Endothelial cell of umbilical vein (primary cell): ENCODE measurements at regions not wholly inside any gene's neighbourhood (a gene's known extent, or its start where the extent isn't known, plus 50 kb on each side); places are given as distances from the start of the nearest gene placed in this dataset.

ENCODE experiments used
- BruUV-seq: library from RNA; stranded (reverse); fragments of 400-500 nt; replicated peaks from 2 replicates; lab custom pipeline; 2021; lab: Mats Ljungman, UMichigan
- CTCF ChIA-PET: fragments of 300-600, 350-600 bp; sonication (Branson Sonifier 250); formaldehyde crosslinking; loops from one replicate; lab custom pipeline; 2021; ENCODE audit warnings: antibody characterized with exemption, inconsistent platforms; lab: Charles Lee
- POLR2A ChIA-PET: fragments of 300-600, 350-600 bp; sonication (Branson Sonifier 250); formaldehyde crosslinking; loops from one replicate; lab custom pipeline; 2021; ENCODE audit warnings: antibody characterized with exemption, inconsistent platforms; lab: Charles Lee
- DNase-seq: peaks from one replicate; pipeline ENCODE4 v3.0.0-alpha.2; 2011; ENCODE audit warnings: low read depth, low spot score
- FAIRE-seq: peaks from 2 replicates; lab custom pipeline; 2011; peaks lifted over from hg19 to GRCh38; lab: Jason Lieb, UNC
- H2AFZ ChIP-seq: 2 replicates; pipeline ENCODE4 v1.6.0; 2012; ENCODE audit warnings: low read depth, low read length, control low read depth, inconsistent platforms
- H3K27ac ChIP-seq: 2 replicates; pipeline ENCODE4 v1.5.1; 2011; ENCODE audit warnings: low read depth, mild to moderate bottlenecking, control low read depth, low read length, moderate library complexity; ENCODE audit not compliant: insufficient read depth
- H3K27me3 ChIP-seq, 2 experiments: 2 replicates each; pipeline versions ENCODE4 v1.6.0 to v1.6.1; 2011; ENCODE audit warnings: low read length in 2 of 2, mixed read lengths in 1 of 2; ENCODE audit not compliant: control insufficient read depth in 2 of 2, insufficient read depth in 2 of 2
- H3K36me3 ChIP-seq, 2 experiments: 2 replicates in 1 of 2; 3 replicates in 1 of 2; pipeline ENCODE4 v1.5.1; 2011; ENCODE audit warnings: low read length in 2 of 2, mild to moderate bottlenecking in 1 of 2, moderate library complexity in 1 of 2; ENCODE audit not compliant: control insufficient read depth in 2 of 2, insufficient read depth in 2 of 2; ENCODE audit errors: extremely low read depth in 1 of 2
- H3K4me1 ChIP-seq: 3 replicates; pipeline ENCODE4 v1.5.1; 2011; ENCODE audit warnings: mild to moderate bottlenecking, low read length; ENCODE audit not compliant: control insufficient read depth, insufficient read depth; ENCODE audit errors: extremely low read depth
- H3K4me2 ChIP-seq: 2 replicates; pipeline ENCODE4 v1.6.1; 2011; ENCODE audit warnings: low read length, control low read depth, mixed read lengths; ENCODE audit not compliant: insufficient read depth
- H3K4me3 ChIP-seq, 3 experiments: fragments of 200-600 bp in 1 of 3; sonication (generic), shearing (Covaris generic) in 1 of 3; replicated peaks in 1 of 3; 2 replicates each; pipeline ENCODE4 v1.5.1; 2011 to 2016; ENCODE audit warnings: control low read depth in 3 of 3, low read length in 3 of 3, mild to moderate bottlenecking in 2 of 3, inconsistent platforms in 1 of 3, low read depth in 1 of 3, moderate library complexity in 1 of 3; ENCODE audit not compliant: insufficient read depth in 1 of 3
- H3K79me2 ChIP-seq: 2 replicates; pipeline ENCODE4 v1.6.0; 2012; ENCODE audit warnings: low read length, inconsistent platforms; ENCODE audit not compliant: control insufficient read depth, insufficient read depth
- H3K9ac ChIP-seq: replicated peaks from 2 replicates; pipeline ENCODE3; 2011; ENCODE audit warnings: low read length, control low read depth; ENCODE audit not compliant: insufficient read depth; ENCODE audit errors: extremely low read depth
- H3K9me1 ChIP-seq: replicated peaks from 3 replicates; pipeline ENCODE4 v1.6.0; 2011; ENCODE audit warnings: mild to moderate bottlenecking, low read length; ENCODE audit not compliant: control insufficient read depth, insufficient read depth; ENCODE audit errors: extremely low read depth
- H3K9me3 ChIP-seq: replicated peaks from 2 replicates; pipeline ENCODE4 v1.5.1; 2012; ENCODE audit warnings: low read length, inconsistent platforms; ENCODE audit not compliant: control insufficient read depth, insufficient read depth
- H4K20me1 ChIP-seq: replicated peaks from 2 replicates; pipeline ENCODE3; 2011; ENCODE audit warnings: mild to moderate bottlenecking, low read length; ENCODE audit not compliant: control insufficient read depth, insufficient read depth; ENCODE audit errors: extremely low read depth
- CTCF ChIP-seq, 2 donors: IDR thresholded peaks; 1 replicate in 1 of 2; 2 replicates in 1 of 2; pipeline ENCODE4 v1.5.1; 2011; ENCODE audit warnings: low read length in 2 of 2, mild to moderate bottlenecking in 2 of 2, moderate library complexity in 2 of 2, control low read depth in 1 of 2, inconsistent platforms in 1 of 2, low read depth in 1 of 2; ENCODE audit not compliant: insufficient read depth in 1 of 2; ENCODE audit errors: extremely low read depth in 1 of 2
- EZH2 ChIP-seq: IDR thresholded peaks from 2 replicates; pipeline ENCODE4 v1.6.1; 2012; ENCODE audit warnings: borderline replicate concordance, low read depth, mild to moderate bottlenecking, moderate library complexity, low read length, inconsistent platforms; ENCODE audit not compliant: severe bottlenecking
- FOS ChIP-seq: IDR thresholded peaks from 2 replicates; pipeline ENCODE4 v1.6.1; 2011; ENCODE audit warnings: mild to moderate bottlenecking, low read length, moderate library complexity, borderline replicate concordance; ENCODE audit not compliant: insufficient read depth
- GATA2 ChIP-seq: IDR thresholded peaks from 2 replicates; pipeline ENCODE4 v1.7.0; 2011; ENCODE audit warnings: low read depth, mild to moderate bottlenecking, moderate library complexity, mixed read lengths, low read length; ENCODE audit not compliant: insufficient read length, insufficient read depth
- JUN ChIP-seq: IDR thresholded peaks from 2 replicates; pipeline ENCODE4 v1.6.1; 2011; ENCODE audit warnings: borderline replicate concordance, low read depth; ENCODE audit not compliant: insufficient read length, insufficient read depth
- MYC ChIP-seq: IDR thresholded peaks from one replicate; pipeline ENCODE4 v1.6.1; 2011; ENCODE audit warnings: mild to moderate bottlenecking, low read depth, low read length
- POLR2A ChIP-seq: IDR thresholded peaks from 2 replicates; pipeline ENCODE4 v1.6.1; 2012; ENCODE audit warnings: low read depth, mild to moderate bottlenecking, control low read depth, low read length
- POLR2AphosphoS5 ChIP-seq: IDR thresholded peaks from 2 replicates; pipeline ENCODE4 v1.6.1; 2012; ENCODE audit warnings: low read depth, mild to moderate bottlenecking, control low read depth, low read length, moderate library complexity; ENCODE audit not compliant: insufficient read depth
- dilution Hi-C: fragments of 300-500 bp; cut with MboI; formaldehyde crosslinking; loops from one replicate; pipeline ENCODE4 v1.15.0; 2019; ENCODE audit warnings: low sequenced_read_pairs; ENCODE audit not compliant: extremely low pct_ligation_motif_present
- intact Hi-C: fragments of 100-400 bp; cut with micrococcal nuclease; formaldehyde crosslinking; loops from one replicate; pipeline ENCODE4 v1.10.0; 2022
- TF ChIP-seq, protein P1 (sequence below): IDR thresholded peaks from 2 replicates; pipeline ENCODE4 v1.6.1; 2011; ENCODE audit not compliant: insufficient read depth, insufficient read length

DNA sequence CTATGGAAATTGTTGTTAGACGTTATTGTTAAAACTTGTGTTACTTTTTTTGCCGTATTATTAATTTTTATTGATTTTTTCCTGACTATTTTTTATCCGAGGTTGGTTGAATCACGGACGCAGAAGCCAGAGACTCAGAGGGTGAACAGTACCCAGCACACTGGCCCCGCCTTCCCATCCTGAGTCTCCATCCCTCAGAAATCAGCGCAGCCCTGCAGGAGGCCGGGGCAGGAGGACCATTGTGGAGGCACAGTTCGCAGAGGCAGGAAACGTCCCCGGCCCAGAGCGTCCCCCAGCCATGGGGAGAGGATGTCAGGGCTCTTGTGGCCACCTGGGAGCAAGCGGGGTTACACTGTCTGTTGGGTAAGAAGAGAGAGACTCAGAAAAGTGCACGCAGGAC, 843.0 kb downstream of the BRD1 start:
- H3K36me3 ChIP-seq, result no peaks in the 10 kb centered on the region
- H3K9me3 ChIP-seq, result no peaks in the 10 kb centered on the region
- H3K79me2 ChIP-seq, result no peaks in the 10 kb centered on the region
- no peak overlapping the region for H3K4me3 ChIP-seq
- no peaks in the 10 kb centered on the region for H4K20me1 ChIP-seq
- no peak overlapping the region for H3K27ac ChIP-seq
- H3K4me1 ChIP-seq, result no peaks in the 10 kb centered on the region
- POLR2A ChIA-PET, result no interaction called here
- intact Hi-C loops, result no loop called here
- H3K9me1 ChIP-seq, result no peaks in the 10 kb centered on the region
- no peak overlapping the region for H2AFZ ChIP-seq
- no TSS peak for BruUV-seq
- FAIRE-seq (no peak), DNase-seq (no peak)
- dilution Hi-C loops, result no loop called here
- CTCF ChIA-PET, result no interaction called here
- no peak overlapping the region for H3K9ac ChIP-seq
- H3K4me2 ChIP-seq, result no peak overlapping the region
- no peaks in the 10 kb centered on the region for H3K27me3 ChIP-seq
- TF ChIP-seq GATA2 (no peak), MYC (no peak), FOS (no peak), JUN (no peak), EZH2 (no peak), CTCF (IDR thresholded peaks at IDR 0.05; ENCODE audit: extremely low read depth in 1 of 2, insufficient read depth in 1 of 2, low read depth in 1 of 2, low read length in 2 of 2) (no peak), POLR2A (no peak), POLR2AphosphoS5 (no peak)
- TF ChIP-seq, protein P1, sequence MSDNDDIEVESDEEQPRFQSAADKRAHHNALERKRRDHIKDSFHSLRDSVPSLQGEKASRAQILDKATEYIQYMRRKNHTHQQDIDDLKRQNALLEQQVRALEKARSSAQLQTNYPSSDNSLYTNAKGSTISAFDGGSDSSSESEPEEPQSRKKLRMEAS, result no peak
